Testis (tissue), 2 donors: ENCODE measurements at regions not wholly inside any gene's neighbourhood (a gene's known extent, or its start where the extent isn't known, plus 50 kb on each side); places are given as distances from the start of the nearest gene placed in this dataset.

ENCODE experiments used
- POLR2A ChIP-seq: fragments of 450-650 bp; IDR thresholded peaks from one replicate; pipeline ENCODE4 v1.6.1; 2017; ENCODE audit warnings: antibody characterized with exemption, mild to moderate bottlenecking, moderate library complexity
- TF ChIP-seq, protein P1 (sequence below), 3 experiments: fragments of 450-650 bp in 2 of 3; fragments of 200-600 bp in 1 of 3; sonication (generic) in 1 of 3; IDR thresholded peaks; one replicate each; pipeline ENCODE4 v1.5.1; 2016 to 2019; ENCODE audit warnings: antibody characterized with exemption in 3 of 3, mild to moderate bottlenecking in 2 of 3, moderate library complexity in 1 of 3

DNA sequence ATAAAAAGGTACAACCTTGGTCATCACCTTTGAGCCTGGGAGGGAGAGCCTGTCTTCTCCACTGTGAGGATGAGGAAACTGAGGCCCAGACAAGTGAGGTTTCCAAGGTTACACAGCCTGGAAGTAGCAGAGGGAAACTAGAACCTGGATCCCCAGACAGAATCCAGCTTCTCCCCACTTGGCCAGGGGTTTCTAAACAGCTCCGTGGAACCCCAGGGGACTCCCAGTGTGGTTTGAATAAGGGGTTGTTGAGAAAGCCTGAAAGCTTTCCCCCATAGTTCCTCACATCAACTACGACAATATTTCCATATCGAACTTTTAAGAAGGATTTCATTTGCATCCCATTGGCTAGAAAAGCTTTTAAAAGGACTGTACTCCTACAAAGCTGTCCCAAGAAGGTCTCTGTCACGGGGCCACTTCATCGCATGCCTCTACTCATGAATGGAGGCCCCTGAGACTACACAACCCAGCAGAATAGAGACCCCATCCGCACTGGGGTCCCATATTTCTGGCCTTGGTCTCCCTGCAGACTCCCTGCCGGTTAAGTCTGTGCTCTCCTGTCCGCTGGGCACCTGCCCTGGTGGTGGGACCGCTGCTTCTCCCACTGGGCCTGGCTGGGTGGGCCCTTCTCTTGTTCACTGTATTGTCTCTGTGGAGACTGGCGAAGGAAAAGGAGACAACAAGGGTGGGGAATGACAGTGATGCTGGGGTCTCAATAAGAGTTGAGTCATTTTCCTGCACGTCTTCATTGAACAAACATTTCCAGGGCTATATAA lies 178.5 kb downstream of the SMAD6 start:
- TF ChIP-seq, protein P1, sequence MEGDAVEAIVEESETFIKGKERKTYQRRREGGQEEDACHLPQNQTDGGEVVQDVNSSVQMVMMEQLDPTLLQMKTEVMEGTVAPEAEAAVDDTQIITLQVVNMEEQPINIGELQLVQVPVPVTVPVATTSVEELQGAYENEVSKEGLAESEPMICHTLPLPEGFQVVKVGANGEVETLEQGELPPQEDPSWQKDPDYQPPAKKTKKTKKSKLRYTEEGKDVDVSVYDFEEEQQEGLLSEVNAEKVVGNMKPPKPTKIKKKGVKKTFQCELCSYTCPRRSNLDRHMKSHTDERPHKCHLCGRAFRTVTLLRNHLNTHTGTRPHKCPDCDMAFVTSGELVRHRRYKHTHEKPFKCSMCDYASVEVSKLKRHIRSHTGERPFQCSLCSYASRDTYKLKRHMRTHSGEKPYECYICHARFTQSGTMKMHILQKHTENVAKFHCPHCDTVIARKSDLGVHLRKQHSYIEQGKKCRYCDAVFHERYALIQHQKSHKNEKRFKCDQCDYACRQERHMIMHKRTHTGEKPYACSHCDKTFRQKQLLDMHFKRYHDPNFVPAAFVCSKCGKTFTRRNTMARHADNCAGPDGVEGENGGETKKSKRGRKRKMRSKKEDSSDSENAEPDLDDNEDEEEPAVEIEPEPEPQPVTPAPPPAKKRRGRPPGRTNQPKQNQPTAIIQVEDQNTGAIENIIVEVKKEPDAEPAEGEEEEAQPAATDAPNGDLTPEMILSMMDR (IDR thresholded peaks at IDR 0.05), result no peak
- no peak for TF ChIP-seq POLR2A
